SJCRH30 (cell line): ENCODE measurements at regions not wholly inside any gene's neighbourhood (a gene's known extent, or its start where the extent isn't known, plus 50 kb on each side); places are given as distances from the start of the nearest gene placed in this dataset.

Source experiments
- DNase-seq, 2 experiments: peaks; one replicate each; pipeline ENCODE4 v3.0.0-alpha.2; 2015 to 2020
- H3K27ac ChIP-seq: fragments of 250-450 bp; sonication (Bioruptor Pico); 2 replicates; pipeline ENCODE4 v1.5.1; 2020; ENCODE audit warnings: mild to moderate bottlenecking, moderate library complexity
- H3K27me3 ChIP-seq: fragments of 250-450 bp; sonication (Bioruptor Pico); 2 replicates; pipeline ENCODE4 v1.5.1; 2020; ENCODE audit warnings: mild to moderate bottlenecking, moderate library complexity
- H3K36me3 ChIP-seq: fragments of 250-450 bp; sonication (Bioruptor Pico); 2 replicates; pipeline ENCODE4 v1.5.1; 2020; ENCODE audit warnings: mild to moderate bottlenecking, moderate library complexity
- H3K4me1 ChIP-seq: fragments of 250-450 bp; sonication (Bioruptor Pico); 2 replicates; pipeline ENCODE4 v1.5.1; 2020; ENCODE audit warnings: mild to moderate bottlenecking, moderate library complexity
- H3K4me3 ChIP-seq: fragments of 250-450 bp; sonication (Bioruptor Pico); 2 replicates; pipeline ENCODE4 v1.5.1; 2020; ENCODE audit warnings: mild to moderate bottlenecking, moderate library complexity
- H3K9me3 ChIP-seq: fragments of 250-450 bp; sonication (Bioruptor Pico); replicated peaks from 2 replicates; pipeline ENCODE4 v1.5.1; 2020; ENCODE audit warnings: mild to moderate bottlenecking, moderate library complexity

GRCh38 chr2:221176667-221177066 lies 395.4 kb downstream of the EPHA4 start:
- peak in 1 of 2 experiments; percentile 34 for DNase-seq
- no peaks in the 10 kb centered on the region for H3K9me3 ChIP-seq
- H3K4me1 ChIP-seq: no peaks in the 10 kb centered on the region
- no peaks in the 10 kb centered on the region for H3K36me3 ChIP-seq
- H3K27me3 ChIP-seq: no peaks in the 10 kb centered on the region
- H3K4me3 ChIP-seq: no peak overlapping the region
- H3K27ac ChIP-seq: no peak overlapping the region

- no peaks in the 10 kb centered on the region for H3K4me1 ChIP-seq
- H3K27me3 ChIP-seq: no peaks in the 10 kb centered on the region
- no peaks in the 10 kb centered on the region for H3K9me3 ChIP-seq
- H3K4me3 ChIP-seq: no peak overlapping the region
- H3K36me3 ChIP-seq: no peaks in the 10 kb centered on the region
- H3K27ac ChIP-seq: no peak overlapping the region
- no peak for DNase-seq
Measured at GRCh38 chr2:221178139-221178538, 394.0 kb downstream of the EPHA4 start.

GRCh38 chr2:221186873-221187272 lies 385.2 kb downstream of the EPHA4 start:
- H3K9me3 ChIP-seq: no peaks in the 10 kb centered on the region
- no peak overlapping the region for H3K4me3 ChIP-seq
- no peaks in the 10 kb centered on the region for H3K4me1 ChIP-seq
- no peak overlapping the region for H3K27ac ChIP-seq
- H3K27me3 ChIP-seq: no peaks in the 10 kb centered on the region
- H3K36me3 ChIP-seq: no peaks in the 10 kb centered on the region
- no peak for DNase-seq

GRCh38 chr2:221189431-221190067 lies 382.6 kb downstream of the EPHA4 start:
- Histone ChIP-seq H3K4me3 (no peak overlapping the region), H3K27ac (no peak overlapping the region), H3K36me3 (no peaks in the 10 kb centered on the region), H3K9me3 (no peaks in the 10 kb centered on the region), H3K4me1 (no peaks in the 10 kb centered on the region), H3K27me3 (no peaks in the 10 kb centered on the region)
- no peak for DNase-seq

GRCh38 chr2:221195829-221196228 lies 376.3 kb downstream of the EPHA4 start:
- H3K4me3 ChIP-seq: no peak overlapping the region
- no peaks in the 10 kb centered on the region for H3K27me3 ChIP-seq
- no peaks in the 10 kb centered on the region for H3K4me1 ChIP-seq
- no peak overlapping the region for H3K27ac ChIP-seq
- H3K36me3 ChIP-seq: no peaks in the 10 kb centered on the region
- no peak for DNase-seq
- no peaks in the 10 kb centered on the region for H3K9me3 ChIP-seq

- no peak overlapping the region for H3K27ac ChIP-seq
- no peaks in the 10 kb centered on the region for H3K4me1 ChIP-seq
- H3K4me3 ChIP-seq: no peak overlapping the region
- no peaks in the 10 kb centered on the region for H3K9me3 ChIP-seq
- DNase-seq: peak in 1 of 2 experiments; percentile 29
- no peaks in the 10 kb centered on the region for H3K36me3 ChIP-seq
- H3K27me3 ChIP-seq: no peaks in the 10 kb centered on the region
Measured at GRCh38 chr2:221197225-221197856, 374.8 kb downstream of the EPHA4 start.

- no peaks in the 10 kb centered on the region for H3K9me3 ChIP-seq
- no peak for DNase-seq
- no peaks in the 10 kb centered on the region for H3K27me3 ChIP-seq
- no peaks in the 10 kb centered on the region for H3K4me1 ChIP-seq
- no peaks in the 10 kb centered on the region for H3K36me3 ChIP-seq
- H3K4me3 ChIP-seq: no peak overlapping the region
- H3K27ac ChIP-seq: no peak overlapping the region
Measured at GRCh38 chr2:221198309-221198708, 373.8 kb downstream of the EPHA4 start.

GRCh38 chr2:221200184-221200839 lies 371.8 kb downstream of the EPHA4 start:
- Histone ChIP-seq H3K36me3 (no peaks in the 10 kb centered on the region), H3K4me1 (peaks cover 11% of the 10 kb centered on the region), H3K27ac (no peak overlapping the region), H3K27me3 (no peaks in the 10 kb centered on the region), H3K4me3 (no peak overlapping the region), H3K9me3 (no peaks in the 10 kb centered on the region)
- no peak for DNase-seq

GRCh38 chr2:221202431-221202830 lies 369.7 kb downstream of the EPHA4 start:
- Histone ChIP-seq H3K4me3 (no peak overlapping the region), H3K27ac (no peak overlapping the region), H3K27me3 (no peaks in the 10 kb centered on the region), H3K4me1 (peaks cover 13% of the 10 kb centered on the region), H3K36me3 (no peaks in the 10 kb centered on the region), H3K9me3 (no peaks in the 10 kb centered on the region)
- DNase-seq: no peak

- H3K4me1 ChIP-seq: peaks cover 13% of the 10 kb centered on the region
- H3K27ac ChIP-seq: no peak overlapping the region
- no peak overlapping the region for H3K4me3 ChIP-seq
- no peaks in the 10 kb centered on the region for H3K36me3 ChIP-seq
- no peaks in the 10 kb centered on the region for H3K27me3 ChIP-seq
- H3K9me3 ChIP-seq: no peaks in the 10 kb centered on the region
- no peak for DNase-seq
Measured at GRCh38 chr2:221203125-221203524, 369.0 kb downstream of the EPHA4 start.

GRCh38 chr2:221203856-221204255 lies 368.2 kb downstream of the EPHA4 start:
- Histone ChIP-seq H3K4me1 (peaks cover 13% of the 10 kb centered on the region), H3K9me3 (no peaks in the 10 kb centered on the region), H3K4me3 (no peak overlapping the region), H3K36me3 (no peaks in the 10 kb centered on the region), H3K27me3 (no peaks in the 10 kb centered on the region), H3K27ac (no peak overlapping the region)
- DNase-seq: peak in 1 of 2 experiments; percentile 17

GRCh38 chr2:221204699-221205098 lies 367.4 kb downstream of the EPHA4 start:
- Histone ChIP-seq H3K27ac (no peak overlapping the region), H3K27me3 (no peaks in the 10 kb centered on the region), H3K4me3 (no peak overlapping the region), H3K36me3 (no peaks in the 10 kb centered on the region), H3K4me1 (peaks cover 13% of the 10 kb centered on the region), H3K9me3 (no peaks in the 10 kb centered on the region)
- DNase-seq: peak; percentile 57 to 80

- no peak overlapping the region for H3K4me3 ChIP-seq
- no peak overlapping the region for H3K27ac ChIP-seq
- peaks cover 13% of the 10 kb centered on the region for H3K4me1 ChIP-seq
- H3K9me3 ChIP-seq: no peaks in the 10 kb centered on the region
- peak; percentile 33 to 65 for DNase-seq
- no peaks in the 10 kb centered on the region for H3K36me3 ChIP-seq
- no peaks in the 10 kb centered on the region for H3K27me3 ChIP-seq
Measured at GRCh38 chr2:221205103-221205673, 366.9 kb downstream of the EPHA4 start.

GRCh38 chr2:221210686-221211085 lies 361.4 kb downstream of the EPHA4 start:
- H3K27me3 ChIP-seq: no peaks in the 10 kb centered on the region
- no peaks in the 10 kb centered on the region for H3K9me3 ChIP-seq
- H3K4me3 ChIP-seq: no peak overlapping the region
- no peaks in the 10 kb centered on the region for H3K4me1 ChIP-seq
- no peak overlapping the region for H3K27ac ChIP-seq
- H3K36me3 ChIP-seq: no peaks in the 10 kb centered on the region
- DNase-seq: no peak

GRCh38 chr2:221211653-221212052 lies 360.5 kb downstream of the EPHA4 start:
- Histone ChIP-seq H3K27me3 (no peaks in the 10 kb centered on the region), H3K4me3 (no peak overlapping the region), H3K27ac (no peak overlapping the region), H3K4me1 (no peaks in the 10 kb centered on the region), H3K36me3 (no peaks in the 10 kb centered on the region), H3K9me3 (no peaks in the 10 kb centered on the region)
- DNase-seq: no peak
